A673 (cell line): ENCODE measurements at regions not wholly inside any gene's neighbourhood (a gene's known extent, or its start where the extent isn't known, plus 50 kb on each side); places are given as distances from the start of the nearest gene placed in this dataset.

Experiments
- BruUV-seq: library from RNA; stranded (reverse); fragments of 400-500 nt; replicated peaks from 2 replicates; lab custom pipeline; 2021; lab: Mats Ljungman, UMichigan
- CTCF ChIA-PET: fragments of 300-600 bp; sonication (Branson Sonifier 250); formaldehyde crosslinking; loops from one replicate; lab custom pipeline; 2022; ENCODE audit warnings: antibody characterized with exemption; lab: Charles Lee
- POLR2A ChIA-PET: fragments of 300-600 bp; sonication (Branson Sonifier 250); formaldehyde crosslinking; loops from one replicate; lab custom pipeline; 2022; ENCODE audit warnings: antibody characterized with exemption; ENCODE audit not compliant: low non-redundant PET; lab: Charles Lee
- DNase-seq: peaks from one replicate; pipeline ENCODE4 v3.0.0-alpha.2; 2015; ENCODE audit warnings: low spot score
- H3K27ac ChIP-seq: fragments of 200-600 bp; sonication (generic); 2 replicates; pipeline ENCODE4 v1.5.1; 2016; ENCODE audit warnings: mixed run types, low read depth, mild to moderate bottlenecking, mixed read lengths, antibody characterized with exemption, low read length; ENCODE audit not compliant: poor library complexity, severe bottlenecking
- H3K27me3 ChIP-seq: fragments of 200-600 bp; sonication (generic); replicated peaks from 2 replicates; pipeline ENCODE4 v1.6.1; 2017; ENCODE audit warnings: mixed run types, low read depth, mild to moderate bottlenecking, mixed read lengths, antibody characterized with exemption, low read length; ENCODE audit not compliant: insufficient read depth, poor library complexity
- H3K36me3 ChIP-seq: fragments of 200-600 bp; sonication (generic); 2 replicates; pipeline ENCODE4 v1.6.1; 2016; ENCODE audit warnings: mixed run types, mild to moderate bottlenecking, mixed read lengths, antibody characterized with exemption, low read length; ENCODE audit not compliant: insufficient read depth, poor library complexity, severe bottlenecking
- H3K4me1 ChIP-seq: fragments of 200-600 bp; sonication (generic); 2 replicates; pipeline ENCODE4 v1.6.1; 2017; ENCODE audit warnings: mixed run types, mild to moderate bottlenecking, mixed read lengths, antibody characterized with exemption, low read length; ENCODE audit not compliant: insufficient read depth, poor library complexity, severe bottlenecking
- H3K4me3 ChIP-seq: fragments of 200-600 bp; sonication (generic); 2 replicates; pipeline ENCODE4 v1.5.1; 2016; ENCODE audit warnings: low read depth, mixed run types, mild to moderate bottlenecking, mixed read lengths, low read length; ENCODE audit not compliant: poor library complexity, severe bottlenecking
- H3K9me3 ChIP-seq: fragments of 200-600 bp; sonication (generic); 2 replicates; pipeline ENCODE4 v1.6.1; 2016; ENCODE audit warnings: mixed run types, low read depth, mild to moderate bottlenecking, mixed read lengths, antibody characterized with exemption, low read length; ENCODE audit not compliant: poor library complexity, severe bottlenecking
- EZH2 ChIP-seq: fragments of 200-600 bp; sonication (generic); IDR thresholded peaks from 2 replicates; pipeline ENCODE4 v1.6.1; 2017; ENCODE audit warnings: borderline replicate concordance, low read depth, mild to moderate bottlenecking, mixed read lengths, antibody characterized with exemption, low read length; ENCODE audit not compliant: poor library complexity, severe bottlenecking
- intact Hi-C: fragments of 100-400 bp; cut with micrococcal nuclease; formaldehyde crosslinking; loops from one replicate; pipeline ENCODE4 v1.10.0; 2022; ENCODE audit not compliant: unreplicated experiment
- TF ChIP-seq, protein P1 (sequence below): fragments of 300-800, 200-600 bp; sonication (generic); conservative IDR thresholded peaks from 2 replicates; pipeline ENCODE4 v1.5.1; 2017; ENCODE audit warnings: low read depth, mild to moderate bottlenecking, antibody characterized with exemption, low read length, moderate library complexity, mixed read lengths

GRCh38 chr17:77407321-77408277, 266.8 kb downstream of the SEC14L1 start:
- no peak overlapping the region for H3K27ac ChIP-seq
- no peaks in the 10 kb centered on the region for H3K9me3 ChIP-seq
- intact Hi-C loops: no loop called here
- H3K36me3 ChIP-seq: peaks cover 3% of the 10 kb centered on the region
- peaks cover 9% of the 10 kb centered on the region for H3K4me1 ChIP-seq
- TF ChIP-seq, protein P1, sequence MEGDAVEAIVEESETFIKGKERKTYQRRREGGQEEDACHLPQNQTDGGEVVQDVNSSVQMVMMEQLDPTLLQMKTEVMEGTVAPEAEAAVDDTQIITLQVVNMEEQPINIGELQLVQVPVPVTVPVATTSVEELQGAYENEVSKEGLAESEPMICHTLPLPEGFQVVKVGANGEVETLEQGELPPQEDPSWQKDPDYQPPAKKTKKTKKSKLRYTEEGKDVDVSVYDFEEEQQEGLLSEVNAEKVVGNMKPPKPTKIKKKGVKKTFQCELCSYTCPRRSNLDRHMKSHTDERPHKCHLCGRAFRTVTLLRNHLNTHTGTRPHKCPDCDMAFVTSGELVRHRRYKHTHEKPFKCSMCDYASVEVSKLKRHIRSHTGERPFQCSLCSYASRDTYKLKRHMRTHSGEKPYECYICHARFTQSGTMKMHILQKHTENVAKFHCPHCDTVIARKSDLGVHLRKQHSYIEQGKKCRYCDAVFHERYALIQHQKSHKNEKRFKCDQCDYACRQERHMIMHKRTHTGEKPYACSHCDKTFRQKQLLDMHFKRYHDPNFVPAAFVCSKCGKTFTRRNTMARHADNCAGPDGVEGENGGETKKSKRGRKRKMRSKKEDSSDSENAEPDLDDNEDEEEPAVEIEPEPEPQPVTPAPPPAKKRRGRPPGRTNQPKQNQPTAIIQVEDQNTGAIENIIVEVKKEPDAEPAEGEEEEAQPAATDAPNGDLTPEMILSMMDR: no peak
- no peak for TF ChIP-seq EZH2
- ChIA-PET POLR2A (no interaction called here), CTCF (no interaction called here)
- DNase-seq: no peak
- BruUV-seq: no TSS peak
- H3K4me3 ChIP-seq: no peak overlapping the region
- H3K27me3 ChIP-seq: no peaks in the 10 kb centered on the region

GRCh38 chr17:77408284-77408683, 267.5 kb downstream of the SEC14L1 start:
- Histone ChIP-seq H3K27me3 (no peaks in the 10 kb centered on the region), H3K4me1 (peaks cover 9% of the 10 kb centered on the region), H3K36me3 (no peaks in the 10 kb centered on the region), H3K4me3 (no peak overlapping the region), H3K9me3 (no peaks in the 10 kb centered on the region), H3K27ac (no peak overlapping the region)
- no TSS peak for BruUV-seq
- no peak for DNase-seq
- no peak for TF ChIP-seq EZH2
- TF ChIP-seq, protein P1: no peak
- ChIA-PET POLR2A (no interaction called here), CTCF (no interaction called here)
- intact Hi-C loops: no loop called here

DNA sequence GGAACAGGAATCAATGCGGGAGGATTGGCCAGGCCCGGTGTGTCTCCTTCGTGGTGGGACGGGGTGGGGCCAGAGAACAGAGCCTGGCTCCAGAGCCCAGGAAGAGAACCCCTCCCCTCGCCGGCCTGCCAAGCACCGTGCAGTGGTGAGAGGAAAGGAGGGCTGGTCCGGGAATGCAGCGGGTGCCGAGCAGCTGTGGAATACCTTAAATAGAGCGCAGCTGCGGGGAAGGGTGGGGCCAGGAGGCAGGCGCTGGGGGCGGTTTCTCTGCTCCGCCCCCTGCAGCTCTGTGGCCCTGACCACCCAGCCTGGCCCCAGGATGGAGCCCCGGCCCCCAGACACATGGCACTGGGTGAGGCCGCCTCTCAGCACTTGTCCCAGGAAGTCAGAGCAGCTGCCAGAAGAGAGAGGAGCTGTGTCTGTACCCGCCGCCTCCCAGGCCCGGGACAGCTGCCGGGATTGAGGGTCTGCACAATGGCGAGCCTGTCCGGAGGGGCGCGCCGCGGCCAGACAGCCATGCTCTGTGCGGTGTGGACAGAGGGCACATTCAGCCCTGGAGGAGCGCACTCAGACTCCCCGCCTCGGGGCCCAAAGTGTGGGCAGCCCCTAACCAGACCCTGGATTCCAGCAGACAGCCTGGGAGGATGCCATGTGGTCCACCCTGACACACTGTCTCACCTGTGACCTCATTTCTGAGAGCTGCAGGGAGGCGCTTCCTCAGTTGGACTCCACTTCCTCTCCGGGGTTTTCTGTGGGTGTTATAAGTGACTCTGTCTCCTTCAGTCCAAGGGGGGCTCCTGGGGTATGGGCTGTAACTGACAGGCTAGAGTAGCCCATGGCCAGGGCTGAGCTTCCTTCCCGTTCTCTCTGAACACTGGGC, 268.8 kb downstream of the SEC14L1 start:
- no peak for TF ChIP-seq EZH2
- TF ChIP-seq, protein P1: no peak
- ChIA-PET CTCF (no interaction called here), POLR2A (no interaction called here)
- Histone ChIP-seq H3K27ac (no peak overlapping the region), H3K4me1 (peaks cover 7% of the 10 kb centered on the region), H3K9me3 (no peaks in the 10 kb centered on the region), H3K4me3 (no peak overlapping the region), H3K36me3 (no peaks in the 10 kb centered on the region), H3K27me3 (no peaks in the 10 kb centered on the region)
- intact Hi-C loops: no loop called here
- BruUV-seq: no TSS peak
- DNase-seq: no peak
